HCT116 (cell line): ENCODE measurements at regions not wholly inside any gene's neighbourhood (a gene's known extent, or its start where the extent isn't known, plus 50 kb on each side); places are given as distances from the start of the nearest gene placed in this dataset.

ENCODE experiments used
- ATAC-seq: fragments of 200-7000 bp; cut with Tn5 transposase; 2 replicates; pipeline ENCODE4 v1.9.1; 2020; ENCODE audit warnings: mild to moderate bottlenecking, moderate library complexity
- BruUV-seq: library from RNA; stranded (reverse); fragments of 400-500 nt; replicated peaks from 2 replicates; lab custom pipeline; 2021; lab: Mats Ljungman, UMichigan
- CTCF ChIA-PET: fragments of 300-600 bp; sonication (Branson Sonifier 250); formaldehyde crosslinking; loops from one replicate; lab custom pipeline; 2021; ENCODE audit warnings: antibody characterized with exemption; lab: Charles Lee
- POLR2A ChIA-PET: fragments of 300-600, 350-600 bp; sonication (Branson Sonifier 250); formaldehyde crosslinking; loops from one replicate; lab custom pipeline; 2021; ENCODE audit warnings: antibody characterized with exemption; lab: Charles Lee
- RAD21 ChIA-PET, 2 experiments: fragments of 300-600 bp; sonication (Branson Sonifier 250); formaldehyde crosslinking; loops; one replicate each; lab custom pipeline; 2023; ENCODE audit warnings: low total read pairs in 2 of 2; ENCODE audit not compliant: uncharacterized antibody in 2 of 2, unreplicated experiment in 2 of 2, low non-redundant PET in 1 of 2; lab: Charles Lee
- DNase-seq: peaks from one replicate; pipeline ENCODE4 v3.0.0-alpha.2; 2010; ENCODE audit warnings: low read depth, low spot score
- H2AFZ ChIP-seq: fragments of 200-600 bp; shearing (Covaris generic), sonication (generic); 2 replicates; pipeline ENCODE4 v1.6.1; 2017; ENCODE audit warnings: low read depth, mixed run types, mixed read lengths, antibody characterized with exemption, low read length; ENCODE audit not compliant: poor library complexity, severe bottlenecking
- H3K27ac ChIP-seq: 2 replicates; pipeline ENCODE4 v1.5.1; 2012; ENCODE audit warnings: low read depth, low read length
- H3K27me3 ChIP-seq: fragments of 200-600 bp; sonication (generic); 2 replicates; pipeline ENCODE4 v1.6.1; 2016; ENCODE audit warnings: mixed run types, low read length, mixed read lengths; ENCODE audit not compliant: insufficient read depth
- H3K36me3 ChIP-seq, 2 experiments: fragments of 200-500 bp in 1 of 2; fragments of 200-600 bp in 1 of 2; sonication (Bioruptor generic) in 1 of 2; sonication (generic) in 1 of 2; 2 replicates each; pipeline versions ENCODE4 v1.5.1 to v1.6.1; 2014 to 2016; ENCODE audit warnings: low read length in 2 of 2, inconsistent platforms in 1 of 2, mixed read lengths in 1 of 2, mixed run types in 1 of 2; ENCODE audit not compliant: insufficient read depth in 2 of 2, control insufficient read depth in 1 of 2
- H3K4me1 ChIP-seq, 2 experiments: fragments of 200-600 bp in 1 of 2; sonication (generic) in 1 of 2; 2 replicates each; pipeline versions ENCODE4 v1.5.1 to v1.6.1; 2012 to 2017; ENCODE audit warnings: low read length in 2 of 2, inconsistent platforms in 1 of 2, mild to moderate bottlenecking in 1 of 2, mixed read lengths in 1 of 2, mixed run types in 1 of 2, moderate library complexity in 1 of 2; ENCODE audit not compliant: insufficient read depth in 2 of 2, control insufficient read depth in 1 of 2
- H3K4me2 ChIP-seq: fragments of 200-600 bp; sonication (generic); 2 replicates; pipeline ENCODE4 v1.6.1; 2017; ENCODE audit warnings: mixed run types, low read length, mixed read lengths
- H3K4me3 ChIP-seq, 2 experiments: fragments of 200-600 bp in 1 of 2; sonication (generic) in 1 of 2; replicated peaks in 1 of 2; 2 replicates each; pipeline ENCODE4 v1.5.1; 2011 to 2016; ENCODE audit warnings: low read length in 2 of 2, control low read depth in 1 of 2, low read depth in 1 of 2, mild to moderate bottlenecking in 1 of 2, mixed read lengths in 1 of 2, mixed run types in 1 of 2
- H3K79me2 ChIP-seq: fragments of 200-600 bp; sonication (generic); 2 replicates; pipeline ENCODE4 v1.6.1; 2017; ENCODE audit warnings: mild to moderate bottlenecking, mixed run types, low read length, moderate library complexity, mixed read lengths; ENCODE audit not compliant: insufficient read depth
- H3K9ac ChIP-seq: fragments of 200-600 bp; sonication (generic); 2 replicates; pipeline ENCODE4 v1.6.1; 2016; ENCODE audit warnings: low read length, mixed read lengths
- H3K9me2 ChIP-seq: fragments of 200-600 bp; sonication (generic), shearing (Covaris generic); 2 replicates; pipeline ENCODE4 v1.6.1; 2017; ENCODE audit warnings: mixed run types, mild to moderate bottlenecking, moderate library complexity; ENCODE audit not compliant: insufficient read depth
- H3K9me3 ChIP-seq, 2 experiments: fragments of 200-500 bp in 1 of 2; fragments of 200-600 bp in 1 of 2; sonication (Bioruptor generic) in 1 of 2; sonication (generic) in 1 of 2; 2 replicates each; pipeline ENCODE4 v1.6.1; 2014 to 2017; ENCODE audit warnings: low read length in 2 of 2, mixed read lengths in 2 of 2, inconsistent platforms in 1 of 2, low read depth in 1 of 2, mild to moderate bottlenecking in 1 of 2, mixed run types in 1 of 2, moderate library complexity in 1 of 2; ENCODE audit not compliant: control insufficient read depth in 1 of 2, insufficient read depth in 1 of 2
- H4K20me1 ChIP-seq: fragments of 200-600 bp; sonication (generic), shearing (Covaris generic); 2 replicates; pipeline ENCODE4 v1.6.1; 2017; ENCODE audit warnings: mixed run types, mild to moderate bottlenecking, moderate library complexity; ENCODE audit not compliant: insufficient read depth
- CBX3 ChIP-seq: IDR thresholded peaks from 2 replicates; pipeline ENCODE4 v1.6.1; 2012; ENCODE audit warnings: low read depth
- CEBPB ChIP-seq: IDR thresholded peaks from 2 replicates; pipeline ENCODE4 v1.6.1; 2012; ENCODE audit warnings: low read depth
- EGR1 ChIP-seq: IDR thresholded peaks from 2 replicates; pipeline ENCODE4 v1.6.1; 2012; ENCODE audit warnings: low read depth
- JUND ChIP-seq: IDR thresholded peaks from 2 replicates; pipeline ENCODE4 v1.6.1; 2012
- SIN3A ChIP-seq: IDR thresholded peaks from 2 replicates; pipeline ENCODE4 v1.6.1; 2012; ENCODE audit warnings: low read depth
- intact Hi-C: fragments of 100-400 bp; cut with micrococcal nuclease; formaldehyde crosslinking; loops from 2 replicates; pipeline ENCODE4 v1.10.0; 2022
- TF ChIP-seq, protein P1 (sequence below): IDR thresholded peaks from 2 replicates; pipeline ENCODE4 v1.6.1; 2011; ENCODE audit warnings: mild to moderate bottlenecking, low read length, moderate library complexity; ENCODE audit not compliant: insufficient replicate concordance; ENCODE audit errors: extremely low read depth
- TF ChIP-seq, protein P2 (sequence below), 3 experiments: fragments of 200-600 bp in 1 of 3; sonication (generic) in 1 of 3; IDR thresholded peaks in 2 of 3; conservative IDR thresholded peaks in 1 of 3; 2 replicates each; pipeline ENCODE4 v1.5.1; 2012 to 2017; ENCODE audit warnings: low read depth in 2 of 3, low read length in 2 of 3, antibody characterized with exemption in 1 of 3, borderline replicate concordance in 1 of 3, control low read depth in 1 of 3, mild to moderate bottlenecking in 1 of 3, mixed read lengths in 1 of 3, mixed run types in 1 of 3, moderate library complexity in 1 of 3; ENCODE audit not compliant: insufficient read depth in 1 of 3

DNA sequence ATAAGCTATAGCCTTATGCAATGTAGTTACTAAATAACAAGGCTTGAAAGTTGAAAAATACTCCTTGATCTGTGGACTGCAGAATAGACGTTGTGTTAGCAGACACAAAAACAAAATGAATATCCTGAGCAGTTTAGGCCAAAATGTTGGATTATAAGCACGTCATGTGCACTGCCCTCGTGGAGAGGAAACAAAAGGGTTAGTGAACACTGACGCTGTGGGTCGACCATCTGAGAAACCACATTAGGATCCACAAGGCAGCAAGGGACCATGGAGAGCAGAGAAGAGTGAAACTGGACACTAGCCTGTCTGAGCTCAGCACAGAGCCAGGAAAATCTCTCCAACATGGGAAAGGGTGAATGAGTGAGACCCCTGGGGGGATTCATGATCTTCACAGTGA, 145.3 kb downstream of the DTHD1 start:
- no peak overlapping the region for H3K4me2 ChIP-seq
- intact Hi-C loops: no loop called here
- no peaks in the 10 kb centered on the region for H3K27me3 ChIP-seq
- no peak overlapping the region for H3K9ac ChIP-seq
- no peak overlapping the region for H3K4me3 ChIP-seq
- DNase-seq: no peak
- no TSS peak for BruUV-seq
- no peaks in the 10 kb centered on the region for H4K20me1 ChIP-seq
- CTCF ChIA-PET: no interaction called here
- no peak for ATAC-seq
- TF ChIP-seq SIN3A (no peak), CBX3 (no peak), CEBPB (no peak), JUND (no peak), EGR1 (no peak)
- TF ChIP-seq, protein P1, sequence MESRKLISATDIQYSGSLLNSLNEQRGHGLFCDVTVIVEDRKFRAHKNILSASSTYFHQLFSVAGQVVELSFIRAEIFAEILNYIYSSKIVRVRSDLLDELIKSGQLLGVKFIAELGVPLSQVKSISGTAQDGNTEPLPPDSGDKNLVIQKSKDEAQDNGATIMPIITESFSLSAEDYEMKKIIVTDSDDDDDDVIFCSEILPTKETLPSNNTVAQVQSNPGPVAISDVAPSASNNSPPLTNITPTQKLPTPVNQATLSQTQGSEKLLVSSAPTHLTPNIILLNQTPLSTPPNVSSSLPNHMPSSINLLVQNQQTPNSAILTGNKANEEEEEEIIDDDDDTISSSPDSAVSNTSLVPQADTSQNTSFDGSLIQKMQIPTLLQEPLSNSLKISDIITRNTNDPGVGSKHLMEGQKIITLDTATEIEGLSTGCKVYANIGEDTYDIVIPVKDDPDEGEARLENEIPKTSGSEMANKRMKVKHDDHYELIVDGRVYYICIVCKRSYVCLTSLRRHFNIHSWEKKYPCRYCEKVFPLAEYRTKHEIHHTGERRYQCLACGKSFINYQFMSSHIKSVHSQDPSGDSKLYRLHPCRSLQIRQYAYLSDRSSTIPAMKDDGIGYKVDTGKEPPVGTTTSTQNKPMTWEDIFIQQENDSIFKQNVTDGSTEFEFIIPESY: no peak
- TF ChIP-seq, protein P2, sequence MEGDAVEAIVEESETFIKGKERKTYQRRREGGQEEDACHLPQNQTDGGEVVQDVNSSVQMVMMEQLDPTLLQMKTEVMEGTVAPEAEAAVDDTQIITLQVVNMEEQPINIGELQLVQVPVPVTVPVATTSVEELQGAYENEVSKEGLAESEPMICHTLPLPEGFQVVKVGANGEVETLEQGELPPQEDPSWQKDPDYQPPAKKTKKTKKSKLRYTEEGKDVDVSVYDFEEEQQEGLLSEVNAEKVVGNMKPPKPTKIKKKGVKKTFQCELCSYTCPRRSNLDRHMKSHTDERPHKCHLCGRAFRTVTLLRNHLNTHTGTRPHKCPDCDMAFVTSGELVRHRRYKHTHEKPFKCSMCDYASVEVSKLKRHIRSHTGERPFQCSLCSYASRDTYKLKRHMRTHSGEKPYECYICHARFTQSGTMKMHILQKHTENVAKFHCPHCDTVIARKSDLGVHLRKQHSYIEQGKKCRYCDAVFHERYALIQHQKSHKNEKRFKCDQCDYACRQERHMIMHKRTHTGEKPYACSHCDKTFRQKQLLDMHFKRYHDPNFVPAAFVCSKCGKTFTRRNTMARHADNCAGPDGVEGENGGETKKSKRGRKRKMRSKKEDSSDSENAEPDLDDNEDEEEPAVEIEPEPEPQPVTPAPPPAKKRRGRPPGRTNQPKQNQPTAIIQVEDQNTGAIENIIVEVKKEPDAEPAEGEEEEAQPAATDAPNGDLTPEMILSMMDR (IDR thresholded peaks at IDR 0.05 in 2 of 3, conservative IDR thresholded peaks at IDR 0.05 in 1 of 3; ENCODE audit: borderline replicate concordance in 1 of 3, insufficient read depth in 1 of 3, low read depth in 2 of 3, low read length in 2 of 3): no peak
- no peaks in the 10 kb centered on the region for H3K9me3 ChIP-seq
- H2AFZ ChIP-seq: no peak overlapping the region
- no peaks in the 10 kb centered on the region for H3K9me2 ChIP-seq
- no peaks in the 10 kb centered on the region for H3K36me3 ChIP-seq
- RAD21 ChIA-PET: no interaction called here
- H3K27ac ChIP-seq: no peak overlapping the region
- POLR2A ChIA-PET: no interaction called here
- H3K4me1 ChIP-seq: no peaks in the 10 kb centered on the region
- H3K79me2 ChIP-seq: no peaks in the 10 kb centered on the region
